Adrenal gland (tissue), 9 donors: ENCODE measurements at regions not wholly inside any gene's neighbourhood (a gene's known extent, or its start where the extent isn't known, plus 50 kb on each side); places are given as distances from the start of the nearest gene placed in this dataset.

Experiments used
- DNase-seq, 7 donors: peaks; one replicate each; pipeline ENCODE4 v3.0.0-alpha.2; 2019 to 2020
- H3K27ac ChIP-seq, 5 donors: fragments of 200-600 bp; sonication (generic) in 4 of 5; 1 replicate in 3 of 5; 2 replicates in 2 of 5; pipeline versions ENCODE4 v1.5.1 to v1.8.0; 2016 to 2020; ENCODE audit warnings: mild to moderate bottlenecking in 1 of 5
- H3K27me3 ChIP-seq: fragments of 200-600 bp; 2 replicates; pipeline ENCODE4 v1.8.0; 2021
- H3K36me3 ChIP-seq, 2 donors: fragments of 200-600 bp; replicated peaks in 1 of 2; 1 replicate in 1 of 2; 2 replicates in 1 of 2; pipeline versions ENCODE4 v1.5.1 to v1.8.0; 2018 to 2022
- H3K4me1 ChIP-seq, 2 donors: fragments of 200-600 bp; replicated peaks in 1 of 2; 1 replicate in 1 of 2; 2 replicates in 1 of 2; pipeline versions ENCODE4 v1.5.1 to v1.8.0; 2018 to 2021
- H3K4me3 ChIP-seq, 4 donors: fragments of 200-600 bp; sonication (generic) in 3 of 4; one replicate each; pipeline ENCODE4 v1.5.1; 2016 to 2018
- H3K9me3 ChIP-seq, 3 donors: fragments of 200-600 bp; sonication (generic) in 1 of 3; replicated peaks in 1 of 3; 1 replicate in 2 of 3; 2 replicates in 1 of 3; pipeline versions ENCODE4 v1.5.1 to v1.8.0; 2016 to 2021
- POLR2A ChIP-seq, 2 donors: fragments of 450-650 bp; IDR thresholded peaks; one replicate each; pipeline ENCODE4 v1.6.1; 2017; ENCODE audit warnings: antibody characterized with exemption in 2 of 2, mild to moderate bottlenecking in 2 of 2, moderate library complexity in 1 of 2
- WGBS, 4 donors: extraction: QIAGEN DNeasy Blood & Tissue Kit in 2 of 4; methylation state at CpG; one replicate each; pipeline versions ENCODE4 v1.1.5 to v1.1.7; 2013 to 2017; 5-methylcytosine and 5-hydroxymethylcytosine counted together
- intact Hi-C, 2 donors: fragments of 100-400 bp; cut with DNase I; formaldehyde crosslinking; loops; one replicate each; pipeline versions ENCODE4 v1.14.1 to v1.15.0; 2022 to 2023
- TF ChIP-seq, protein P1 (sequence below), 6 experiments: fragments of 450-650 bp in 4 of 6; fragments of 200-600 bp in 2 of 6; sonication (generic) in 1 of 6; IDR thresholded peaks; 1 replicate in 5 of 6; 2 replicates in 1 of 6; pipeline versions ENCODE4 v1.5.1 to v1.8.0; 2016 to 2021; ENCODE audit warnings: antibody characterized with exemption in 6 of 6, mild to moderate bottlenecking in 2 of 6, moderate library complexity in 1 of 6
- donor health status: healthy with polysubstance abuse.
- donor health status: Bipolar disorder and iron deficiency.
- donor health status: DM: yes; HTN: yes; CAD: no.
- donor health status: DM: no; HTN: no; CAD: no.
- donor health status: DM: no; HTN: no; CAD: no.

GRCh38 chr6:164533045-164533362, 776.4 kb downstream of the C6orf118 start:
- WGBS, 4 donors = 19 to 31% (median 22%) methylated on average over 5 of the region's 5 CpGs
- Histone ChIP-seq H3K4me1 (no peaks in the 10 kb centered on the region), H3K9me3 (no peaks in the 10 kb centered on the region), H3K27me3 (no peaks in the 10 kb centered on the region), H3K27ac (no peak overlapping the region), H3K36me3 (no peaks in the 10 kb centered on the region), H3K4me3 (no peak overlapping the region)
- DNase-seq = no peak
- intact Hi-C loops = no loop called here
- TF ChIP-seq, protein P1, sequence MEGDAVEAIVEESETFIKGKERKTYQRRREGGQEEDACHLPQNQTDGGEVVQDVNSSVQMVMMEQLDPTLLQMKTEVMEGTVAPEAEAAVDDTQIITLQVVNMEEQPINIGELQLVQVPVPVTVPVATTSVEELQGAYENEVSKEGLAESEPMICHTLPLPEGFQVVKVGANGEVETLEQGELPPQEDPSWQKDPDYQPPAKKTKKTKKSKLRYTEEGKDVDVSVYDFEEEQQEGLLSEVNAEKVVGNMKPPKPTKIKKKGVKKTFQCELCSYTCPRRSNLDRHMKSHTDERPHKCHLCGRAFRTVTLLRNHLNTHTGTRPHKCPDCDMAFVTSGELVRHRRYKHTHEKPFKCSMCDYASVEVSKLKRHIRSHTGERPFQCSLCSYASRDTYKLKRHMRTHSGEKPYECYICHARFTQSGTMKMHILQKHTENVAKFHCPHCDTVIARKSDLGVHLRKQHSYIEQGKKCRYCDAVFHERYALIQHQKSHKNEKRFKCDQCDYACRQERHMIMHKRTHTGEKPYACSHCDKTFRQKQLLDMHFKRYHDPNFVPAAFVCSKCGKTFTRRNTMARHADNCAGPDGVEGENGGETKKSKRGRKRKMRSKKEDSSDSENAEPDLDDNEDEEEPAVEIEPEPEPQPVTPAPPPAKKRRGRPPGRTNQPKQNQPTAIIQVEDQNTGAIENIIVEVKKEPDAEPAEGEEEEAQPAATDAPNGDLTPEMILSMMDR (IDR thresholded peaks at IDR 0.05) = no peak
- TF ChIP-seq POLR2A (IDR thresholded peaks at IDR 0.05) = no peak

DNA sequence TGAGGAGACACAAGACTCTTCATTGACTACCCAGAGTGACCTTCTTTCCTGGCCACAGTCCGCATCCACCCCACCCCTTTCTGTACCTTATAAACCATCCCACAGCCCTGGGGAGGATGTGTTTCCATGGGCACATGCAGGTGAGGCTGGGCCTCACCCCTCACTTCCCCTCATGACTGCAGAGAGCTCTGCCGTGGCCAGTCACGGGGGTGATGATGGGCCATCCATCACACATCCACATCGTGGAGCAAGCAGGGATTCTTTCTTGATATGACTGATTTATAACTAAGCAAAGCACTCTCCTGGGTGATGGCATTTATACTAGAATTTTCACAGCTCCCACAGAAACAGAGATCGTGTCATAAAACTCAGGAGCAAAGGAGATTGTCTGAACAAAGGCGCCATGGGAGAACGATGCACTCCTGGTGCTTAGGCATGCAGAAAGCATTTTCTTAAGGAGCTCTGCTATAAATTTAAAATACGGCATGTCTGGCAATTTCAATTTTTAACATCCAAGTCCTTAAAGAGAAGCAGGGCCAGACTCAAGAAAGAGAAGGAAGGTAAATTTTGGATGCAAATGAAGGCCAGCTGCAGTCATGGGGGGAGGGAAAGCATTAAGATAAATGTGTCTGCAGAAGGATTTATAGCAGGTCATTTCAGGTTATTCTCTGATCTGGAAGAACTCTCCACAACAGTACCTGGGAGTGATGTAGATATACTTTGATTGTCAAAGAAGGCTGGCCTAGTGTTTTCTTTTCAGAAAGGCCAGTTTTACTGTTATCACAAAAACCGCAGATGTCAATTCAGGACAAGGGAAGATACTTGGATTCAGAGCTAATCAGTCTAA, 777.0 kb downstream of the C6orf118 start:
- H3K4me1 ChIP-seq = no peaks in the 10 kb centered on the region
- DNase-seq = no peak
- no peak overlapping the region for H3K27ac ChIP-seq
- H3K27me3 ChIP-seq = no peaks in the 10 kb centered on the region
- TF ChIP-seq, protein P1 (IDR thresholded peaks at IDR 0.05) = no peak
- TF ChIP-seq POLR2A (IDR thresholded peaks at IDR 0.05) = no peak
- H3K9me3 ChIP-seq = no peaks in the 10 kb centered on the region
- 50 to 57% (median 54%) methylated on average over 8 to 9 of the region's 9 CpGs for WGBS, 4 donors
- H3K4me3 ChIP-seq = no peak overlapping the region
- intact Hi-C loops = no loop called here
- H3K36me3 ChIP-seq = no peaks in the 10 kb centered on the region

- H3K9me3 ChIP-seq = no peaks in the 10 kb centered on the region
- H3K4me3 ChIP-seq = no peak overlapping the region
- TF ChIP-seq, protein P1 (IDR thresholded peaks at IDR 0.05) = no peak
- TF ChIP-seq POLR2A (IDR thresholded peaks at IDR 0.05) = no peak
- no peak for DNase-seq
- H3K27ac ChIP-seq = no peak overlapping the region
- H3K27me3 ChIP-seq = no peaks in the 10 kb centered on the region
- WGBS, 4 donors = 77 to 85% (median 82%) methylated on average over 3 of the region's 3 CpGs
- no peaks in the 10 kb centered on the region for H3K4me1 ChIP-seq
- no peaks in the 10 kb centered on the region for H3K36me3 ChIP-seq
- intact Hi-C loops = no loop called here
Observed at GRCh38 chr6:164531736-164532135, 777.7 kb downstream of the C6orf118 start.

DNA sequence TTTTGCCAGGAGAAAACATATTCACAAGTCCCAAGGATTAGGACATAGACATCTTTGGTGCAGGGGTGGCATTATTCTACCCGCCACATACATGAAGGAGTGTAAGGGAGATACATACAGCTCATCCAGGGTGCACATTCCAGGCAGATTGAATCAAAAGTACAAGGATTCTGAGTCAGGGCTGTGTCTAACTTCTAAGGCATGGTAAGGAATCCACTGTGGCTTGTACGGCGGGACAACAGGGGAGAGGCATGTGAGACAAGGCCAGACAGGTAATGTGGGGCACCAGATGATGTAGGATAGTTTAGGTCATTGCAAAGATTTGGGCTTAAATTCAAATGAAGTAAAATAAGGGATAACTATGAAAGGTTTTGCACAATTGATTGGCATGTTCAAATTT, 780.9 kb downstream of the C6orf118 start:
- H3K27ac ChIP-seq = no peak overlapping the region
- H3K9me3 ChIP-seq = peaks cover 0 to 3% (median 0%) of the 10 kb centered on the region in 3 donors
- H3K4me3 ChIP-seq = no peak overlapping the region
- no peaks in the 10 kb centered on the region for H3K4me1 ChIP-seq
- whole genome bisulfite sequencing, 4 donors = 62 to 86% (median 70%) methylated on average over 3 of the region's 3 CpGs
- intact Hi-C loops = no loop called here
- no peak for TF ChIP-seq POLR2A (IDR thresholded peaks at IDR 0.05)
- TF ChIP-seq, protein P1 (IDR thresholded peaks at IDR 0.05) = no peak
- DNase-seq = no peak
- no peaks in the 10 kb centered on the region for H3K27me3 ChIP-seq
- no peaks in the 10 kb centered on the region for H3K36me3 ChIP-seq
